HG02763 (cell line): ENCODE measurements at regions not wholly inside any gene's neighbourhood (a gene's known extent, or its start where the extent isn't known, plus 50 kb on each side); places are given as distances from the start of the nearest gene placed in this dataset.
"Not testable (repeated sequence)": the region's sequence is repeated elsewhere in the genome, so short reads cannot be mapped to it uniquely, and the experiment has no call there.

Source experiments
- ATAC-seq: cut with Tn5 transposase; IDR thresholded peaks from one replicate; pipeline ENCODE4 v1.9.1; 2021; ENCODE audit warnings: mild to moderate bottlenecking, moderate library complexity; ENCODE audit not compliant: unreplicated experiment

GRCh38 chr6:68160812-68161211, 474.3 kb upstream of the ADGRB3 start:
- not testable (repeated sequence) for ATAC-seq

GRCh38 chr6:68160348-68160747, 474.7 kb upstream of the ADGRB3 start:
- ATAC-seq = no peak

DNA sequence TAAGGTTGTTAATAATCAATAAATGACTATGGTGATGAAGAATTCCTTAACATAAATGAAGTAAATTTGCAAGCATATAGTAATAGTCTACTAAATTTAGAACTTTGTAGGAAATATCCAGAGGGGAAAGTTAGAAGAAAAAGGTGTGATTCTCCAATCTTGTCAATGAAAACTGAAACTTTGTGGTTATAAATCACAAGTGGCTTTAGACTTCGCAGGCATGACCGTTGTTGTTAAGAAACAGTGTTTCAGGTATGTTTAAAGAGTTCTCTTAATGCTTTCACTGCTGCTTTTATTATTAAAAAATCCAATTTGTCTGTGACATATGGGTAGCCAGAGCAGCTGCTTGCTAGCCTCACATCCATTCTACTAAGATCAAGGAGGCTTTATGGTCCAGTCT, 475.6 kb upstream of the ADGRB3 start:
- no peak for ATAC-seq

- ATAC-seq = no peak
These were observed 476.8 kb upstream of the ADGRB3 start for GRCh38 chr6:68158256-68158655.

- ATAC-seq = no peak
These were observed 490.4 kb upstream of the ADGRB3 start for GRCh38 chr6:68144667-68145066.

- ATAC-seq = no peak
These were observed 493.9 kb upstream of the ADGRB3 start for GRCh38 chr6:68141190-68141589.

- ATAC-seq = no peak
These were observed 496.0 kb upstream of the ADGRB3 start for GRCh38 chr6:68139130-68139529.

GRCh38 chr6:68134796-68135195, 500.3 kb upstream of the ADGRB3 start:
- ATAC-seq = no peak

- ATAC-seq = no peak
These were observed 506.9 kb upstream of the ADGRB3 start for GRCh38 chr6:68128211-68128610.

DNA sequence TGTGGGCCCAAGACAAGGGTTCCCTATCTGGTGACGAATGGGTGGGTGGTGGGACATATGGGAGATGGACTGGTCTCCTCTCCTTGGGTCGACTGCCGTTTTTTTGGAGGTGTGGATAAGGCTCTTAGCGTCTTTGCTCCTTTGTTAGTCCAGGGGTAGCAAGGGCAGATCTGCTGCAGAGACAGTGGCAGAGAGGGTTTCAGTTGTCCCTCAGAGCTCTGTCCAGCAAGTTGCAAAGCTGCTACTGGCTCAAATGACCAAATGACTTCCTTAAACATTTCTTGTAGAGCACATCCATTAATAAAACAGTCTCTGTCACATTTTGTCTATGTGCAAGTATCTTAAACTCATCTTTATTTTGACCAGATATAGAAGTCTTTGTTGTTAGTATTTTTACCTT, 508.0 kb upstream of the ADGRB3 start:
- ATAC-seq = no peak

- ATAC-seq = peak; percentile 93
These were observed 508.9 kb upstream of the ADGRB3 start for GRCh38 chr6:68126089-68126749.

- ATAC-seq = not testable (repeated sequence)
These were observed 512.1 kb upstream of the ADGRB3 start for GRCh38 chr6:68122975-68123374.

- no peak for ATAC-seq
These were observed 513.0 kb upstream of the ADGRB3 start for GRCh38 chr6:68122032-68122431.

DNA sequence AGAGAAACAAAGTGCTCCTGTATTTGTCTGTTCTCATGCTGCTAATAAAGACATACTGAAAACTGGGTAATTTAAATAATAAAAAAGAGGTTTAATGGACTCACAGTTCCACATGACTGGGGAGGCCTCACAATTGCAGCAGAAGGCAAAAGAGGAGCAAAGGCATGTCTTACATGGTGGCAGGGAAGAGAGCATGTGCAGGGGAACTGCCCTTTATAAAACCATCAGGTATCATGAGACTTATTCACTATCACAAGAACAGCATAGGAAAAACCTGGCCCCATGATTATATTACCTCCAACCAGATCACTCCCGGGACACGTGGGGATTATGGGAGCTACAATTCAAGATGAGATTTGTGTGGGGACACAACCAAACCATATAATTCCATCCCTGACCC, 514.1 kb upstream of the ADGRB3 start:
- ATAC-seq = not testable (repeated sequence)

GRCh38 chr6:68114463-68115047, 520.5 kb upstream of the ADGRB3 start:
- ATAC-seq = no peak

- no peak for ATAC-seq
These were observed 526.7 kb upstream of the ADGRB3 start for GRCh38 chr6:68108233-68108835.

GRCh38 chr6:68094070-68094469, 541.0 kb upstream of the ADGRB3 start:
- ATAC-seq = peak; percentile 73

DNA sequence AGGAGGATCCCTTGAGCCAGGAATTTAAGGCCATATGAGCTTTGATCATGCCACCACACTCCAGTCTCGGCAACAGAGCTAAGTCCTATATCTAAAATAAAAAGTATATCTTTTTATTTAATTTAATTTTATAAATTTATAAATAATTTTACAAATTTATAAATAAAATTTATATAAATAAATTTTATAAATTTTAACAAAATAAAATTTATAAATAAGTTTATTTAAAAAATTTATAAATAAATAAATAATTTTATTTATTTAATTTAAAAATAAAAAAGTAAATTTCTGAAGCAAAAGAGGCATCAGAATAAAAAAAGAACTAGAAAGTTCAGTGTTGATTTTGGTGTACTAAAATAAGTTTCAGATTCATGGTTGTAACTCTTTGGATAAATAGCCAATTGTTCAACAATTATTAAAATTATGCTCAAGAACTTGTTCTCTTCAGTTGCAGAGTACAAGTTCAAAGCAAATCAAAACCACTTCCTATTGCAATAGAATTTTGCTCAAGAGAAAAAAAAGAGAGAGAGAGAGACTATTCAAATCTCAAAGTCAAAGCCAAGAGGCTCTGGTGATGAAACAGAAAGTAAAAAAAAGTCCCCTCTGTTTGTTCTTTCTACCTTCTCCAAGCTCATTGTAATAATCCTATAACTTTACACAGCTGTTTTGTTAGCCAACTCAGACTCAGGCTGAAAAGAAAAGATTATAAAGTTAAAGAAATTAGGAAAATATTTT, 547.5 kb upstream of the ADGRB3 start:
- ATAC-seq = peak; percentile 73

DNA sequence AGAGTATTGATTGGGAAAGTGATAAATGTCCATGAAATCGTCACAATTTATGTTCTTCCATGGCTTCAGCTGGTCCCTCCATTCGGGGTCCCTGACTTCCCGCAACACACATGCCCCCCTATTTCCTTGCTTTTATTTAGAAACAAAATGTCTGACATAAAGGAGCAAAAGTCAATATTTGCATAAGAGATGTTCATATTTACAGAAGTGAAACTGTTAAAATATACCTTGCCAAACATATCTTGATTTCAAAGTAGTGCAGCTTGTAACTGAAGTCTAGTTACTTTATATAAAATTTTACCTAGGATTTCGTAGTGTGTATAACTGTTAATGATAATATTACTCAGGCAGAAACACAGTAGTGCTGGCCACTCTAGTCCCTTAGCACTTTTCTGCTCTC, 548.9 kb upstream of the ADGRB3 start:
- ATAC-seq = no peak

DNA sequence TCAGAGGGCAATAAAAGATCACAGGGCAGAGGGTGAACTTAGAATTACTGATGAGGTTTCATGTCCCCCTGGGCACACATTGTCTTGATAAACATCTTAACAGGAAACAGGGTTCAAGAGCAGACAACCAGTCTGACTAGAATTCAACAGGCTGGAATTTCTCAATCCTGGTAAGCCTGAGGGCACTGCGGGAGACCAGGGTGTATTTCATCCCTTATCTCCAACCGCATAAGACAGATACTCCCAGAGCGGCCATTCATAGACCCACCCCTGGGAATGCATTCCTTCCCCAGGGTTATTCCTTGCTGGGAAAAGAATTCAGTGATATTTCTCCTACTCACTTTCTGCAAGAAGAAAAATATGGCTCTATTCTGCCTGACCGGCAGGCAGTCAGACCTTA, 549.5 kb upstream of the ADGRB3 start:
- not testable (repeated sequence) for ATAC-seq

DNA sequence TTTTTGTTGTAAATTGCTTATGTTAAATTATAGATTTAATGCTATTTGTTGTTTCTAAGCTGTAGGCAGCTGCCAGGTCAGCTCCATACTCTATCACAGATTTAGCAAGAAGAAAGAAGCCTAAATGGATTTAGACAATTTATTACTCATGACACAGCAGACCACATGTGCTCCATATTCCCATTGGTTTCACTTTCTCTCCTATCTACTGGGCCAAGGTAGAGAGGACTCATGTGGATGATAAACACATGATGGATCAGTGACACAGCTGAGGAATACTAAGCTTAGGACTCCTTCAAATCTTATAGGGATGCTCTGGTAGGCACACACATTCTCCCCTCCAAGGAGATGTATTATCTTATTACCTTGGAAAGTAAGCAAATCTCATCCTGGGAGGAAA, 553.0 kb upstream of the ADGRB3 start:
- no peak for ATAC-seq

DNA sequence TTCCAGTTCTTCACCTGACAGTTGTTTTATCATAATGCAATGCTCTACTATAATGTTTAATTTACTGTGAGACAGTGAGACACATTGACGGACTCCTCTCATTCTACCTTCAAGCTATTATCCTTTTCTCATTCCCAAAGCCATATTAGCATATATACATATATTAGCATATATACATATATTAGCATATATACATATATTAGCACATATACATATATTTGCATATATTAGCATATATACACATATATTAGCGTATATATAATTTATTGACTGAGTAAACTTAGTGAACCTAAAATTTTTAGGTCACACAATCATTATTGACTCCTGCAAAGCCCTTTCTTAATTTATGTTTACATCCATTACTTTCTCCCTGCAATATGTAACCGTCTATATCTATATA, 555.0 kb upstream of the ADGRB3 start:
- ATAC-seq = no peak
